ENCODE measurements at regions not wholly inside any gene's neighbourhood (a gene's known extent, or its start where the extent isn't known, plus 50 kb on each side); places are given as distances from the start of the nearest gene placed in this dataset.

- TF ChIP-seq MAX (IDR thresholded peaks at IDR 0.05) (no peak), CEBPB (IDR thresholded peaks at IDR 0.05) (no peak), EP300 (IDR thresholded peaks at IDR 0.05; ENCODE audit: borderline replicate concordance) (no peak), RAD21 (IDR thresholded peaks at IDR 0.05; ENCODE audit: low read depth) (no peak), NFIC (IDR thresholded peaks at IDR 0.05) (no peak), TCF12 (IDR thresholded peaks at IDR 0.05; ENCODE audit: low read depth) (no peak), EGR1 (IDR thresholded peaks at IDR 0.05) (no peak), ZBTB7A (IDR thresholded peaks at IDR 0.05; ENCODE audit: low read depth) (no peak), TEAD4 (IDR thresholded peaks at IDR 0.05) (no peak)
Measured at GRCh38 chr11:110026858-110027626, 66.2 kb upstream of the ZC3H12C start.

GRCh38 chr11:110027627-110028371 is 65.4 kb upstream of the ZC3H12C start:
- TF ChIP-seq CEBPB (IDR thresholded peaks at IDR 0.05) (no peak), FOXM1 (IDR thresholded peaks at IDR 0.05; ENCODE audit: borderline replicate concordance, low read depth) (no peak), NFIC (IDR thresholded peaks at IDR 0.05) (no peak), CREB1 (IDR thresholded peaks at IDR 0.05; ENCODE audit: low read depth) (no peak), MAX (IDR thresholded peaks at IDR 0.05) (no peak), REST (IDR thresholded peaks at IDR 0.05; ENCODE audit: low read depth) (no peak), TEAD4 (IDR thresholded peaks at IDR 0.05) (no peak), TCF12 (IDR thresholded peaks at IDR 0.05; ENCODE audit: low read depth) (no peak), ZBTB7A (IDR thresholded peaks at IDR 0.05; ENCODE audit: low read depth) (no peak), EGR1 (IDR thresholded peaks at IDR 0.05) (no peak), RAD21 (IDR thresholded peaks at IDR 0.05; ENCODE audit: low read depth) (no peak), YY1 (IDR thresholded peaks at IDR 0.05; ENCODE audit: low read depth) (no peak)

- TF ChIP-seq TEAD4 (IDR thresholded peaks at IDR 0.05) (no peak), TAF1 (IDR thresholded peaks at IDR 0.05; ENCODE audit: low read depth) (no peak), ZBTB7A (IDR thresholded peaks at IDR 0.05; ENCODE audit: low read depth) (no peak), NFIC (IDR thresholded peaks at IDR 0.05) (no peak)
Measured at GRCh38 chr11:110028921-110029320, 64.3 kb upstream of the ZC3H12C start.

GRCh38 chr11:110029714-110030113 is 63.5 kb upstream of the ZC3H12C start:
- TF ChIP-seq EGR1 (IDR thresholded peaks at IDR 0.05), result no peak
- no peak for TF ChIP-seq USF1 (IDR thresholded peaks at IDR 0.05)

- no peak for TF ChIP-seq YY1 (IDR thresholded peaks at IDR 0.05; ENCODE audit: low read depth)
Measured at GRCh38 chr11:110031171-110031570, 62.0 kb upstream of the ZC3H12C start.

GRCh38 chr11:110032259-110032658 is 60.9 kb upstream of the ZC3H12C start:
- TF ChIP-seq FOXM1 (IDR thresholded peaks at IDR 0.05; ENCODE audit: borderline replicate concordance, low read depth) (no peak), USF1 (IDR thresholded peaks at IDR 0.05) (no peak), NFIC (IDR thresholded peaks at IDR 0.05) (no peak), ZBTB7A (IDR thresholded peaks at IDR 0.05; ENCODE audit: low read depth) (no peak), YY1 (IDR thresholded peaks at IDR 0.05; ENCODE audit: low read depth) (no peak)

- TF ChIP-seq USF1 (IDR thresholded peaks at IDR 0.05), result no peak
- no peak for TF ChIP-seq CEBPB (IDR thresholded peaks at IDR 0.05)
- TF ChIP-seq REST (IDR thresholded peaks at IDR 0.05; ENCODE audit: low read depth), result no peak
- TF ChIP-seq NFIC (IDR thresholded peaks at IDR 0.05), result no peak
- no peak for TF ChIP-seq TEAD4 (IDR thresholded peaks at IDR 0.05)
- no peak for TF ChIP-seq RAD21 (IDR thresholded peaks at IDR 0.05; ENCODE audit: low read depth)
Measured at GRCh38 chr11:110032957-110033570, 60.1 kb upstream of the ZC3H12C start.

Measured in Ishikawa (cell line).